K562 (cell line): ENCODE measurements at regions not wholly inside any gene's neighbourhood (a gene's known extent, or its start where the extent isn't known, plus 50 kb on each side); places are given as distances from the start of the nearest gene placed in this dataset.

Source experiments
- E2F3 ChIP-seq: fragments of 250-450 bp; sonication (Bioruptor Pico); IDR thresholded peaks from 2 replicates; pipeline ENCODE4 v1.4.0; 2020; ENCODE audit warnings: mild to moderate bottlenecking
- FIP1L1 ChIP-seq: fragments of 200-400 bp; formaldehyde crosslinking; IDR thresholded peaks from 2 replicates; pipeline ENCODE4 v1.6.1; 2018; ENCODE audit warnings: mild to moderate bottlenecking, low read depth, low read length; ENCODE audit not compliant: poor library complexity, severe bottlenecking
- JUN ChIP-seq, 2 experiments: sonication (generic) in 1 of 2; formaldehyde crosslinking in 1 of 2; IDR thresholded peaks; 2 replicates each; pipeline versions ENCODE4 v1.6.1 to v1.8.0; 2012 to 2022; ENCODE audit warnings: borderline replicate concordance in 2 of 2, mild to moderate bottlenecking in 2 of 2, improper control_type of control experiment in 1 of 2, low read depth in 1 of 2, low read length in 1 of 2, missing genetic modification reagents in 1 of 2
- LEF1 ChIP-seq: fragments of 450-650 bp; IDR thresholded peaks from 2 replicates; pipeline ENCODE4 v1.6.1; 2016; ENCODE audit warnings: mild to moderate bottlenecking
- PKNOX1 ChIP-seq: fragments of 450-650 bp; IDR thresholded peaks from 2 replicates; pipeline ENCODE4 v1.6.1; 2016
- RAD21 ChIP-seq, 2 experiments: fragments of 250-450 bp in 1 of 2; fragments of 450-650 bp in 1 of 2; sonication (Bioruptor Pico) in 1 of 2; formaldehyde crosslinking in 1 of 2; IDR thresholded peaks in 1 of 2; conservative IDR thresholded peaks in 1 of 2; 2 replicates each; pipeline versions ENCODE4 v1.4.0 to v1.8.0; 2020 to 2022; ENCODE audit warnings: mild to moderate bottlenecking in 2 of 2, moderate library complexity in 1 of 2
- TCF7 ChIP-seq: sonication (generic); IDR thresholded peaks from 2 replicates; pipeline ENCODE4 v1.6.1; 2016; ENCODE audit warnings: antibody characterized with exemption, borderline replicate concordance
- XRCC4 ChIP-seq: IDR thresholded peaks from one replicate; pipeline ENCODE4 v1.6.1; 2011; ENCODE audit not compliant: insufficient read depth, insufficient read length; ENCODE audit errors: extremely low read depth
- ZNF274 ChIP-seq: IDR thresholded peaks from 2 replicates; pipeline ENCODE4 v1.6.1; 2011; ENCODE audit warnings: low read depth, mild to moderate bottlenecking, low read length, moderate library complexity, borderline replicate concordance
- ZNF316 ChIP-seq: fragments of 450-650 bp; IDR thresholded peaks from 2 replicates; pipeline ENCODE4 v1.6.1; 2016

GRCh38 chr1:2861988-2862813, 60.7 kb upstream of the TTC34 start (continued):
- TF ChIP-seq XRCC4: no peak
- no peak for TF ChIP-seq JUN (IDR thresholded peaks at IDR 0.05; ENCODE audit: borderline replicate concordance, low read depth, low read length)
- no peak for TF ChIP-seq JUN (CRISPR knock-in tag; IDR thresholded peaks at IDR 0.05; ENCODE audit: borderline replicate concordance)
- TF ChIP-seq RAD21 (CRISPR knock-in tag; conservative IDR thresholded peaks at IDR 0.05 in 1 of 2, IDR thresholded peaks at IDR 0.05 in 1 of 2): no peak
- TF ChIP-seq E2F3 (CRISPR knock-in tag): no peak
- no peak for TF ChIP-seq ZNF316
- TF ChIP-seq FIP1L1: no peak
- TF ChIP-seq LEF1: no peak
- TF ChIP-seq PKNOX1: no peak
- TF ChIP-seq TCF7: no peak
- no peak for TF ChIP-seq ZNF274
